Stimulated activated CD4-positive, alpha-beta T cell treated with anti-CD3 and anti-CD28 coated beads, Interleukin-15, amount 100 ng/mL, for 48 hours (primary cell): ENCODE measurements at regions not wholly inside any gene's neighbourhood (a gene's known extent, or its start where the extent isn't known, plus 50 kb on each side); places are given as distances from the start of the nearest gene placed in this dataset.

Experiments
- DNase-seq, 2 donors: peaks; one replicate each; pipeline ENCODE4 v3.0.0-alpha.2; 2020; ENCODE audit warnings: low read depth in 2 of 2

GRCh38 chr11:39294648-39295047, 2164.8 kb downstream of the LRRC4C start:
- no peak for DNase-seq

DNA sequence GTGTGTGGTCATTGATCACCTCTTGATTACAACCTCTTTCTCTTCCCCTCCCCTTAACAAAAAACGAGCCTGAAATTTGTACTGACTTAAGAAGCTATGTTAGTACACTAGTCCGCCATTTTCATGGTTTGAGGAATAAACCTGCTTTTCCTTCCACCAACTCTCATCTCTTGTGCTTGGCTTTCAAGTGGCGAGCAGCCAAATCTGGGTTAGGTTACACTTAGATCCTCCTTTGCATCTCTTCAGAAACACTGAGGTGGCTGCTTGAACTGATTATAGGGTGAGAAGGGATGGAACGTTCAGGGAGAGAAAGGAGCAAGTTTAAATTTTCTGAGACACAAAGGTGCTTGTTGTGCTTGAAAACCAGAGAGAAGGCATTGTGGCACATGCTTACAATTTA, 2171.4 kb downstream of the LRRC4C start:
- DNase-seq: no peak

GRCh38 chr11:39268176-39268690, 2191.2 kb downstream of the LRRC4C start:
- no peak for DNase-seq

DNA sequence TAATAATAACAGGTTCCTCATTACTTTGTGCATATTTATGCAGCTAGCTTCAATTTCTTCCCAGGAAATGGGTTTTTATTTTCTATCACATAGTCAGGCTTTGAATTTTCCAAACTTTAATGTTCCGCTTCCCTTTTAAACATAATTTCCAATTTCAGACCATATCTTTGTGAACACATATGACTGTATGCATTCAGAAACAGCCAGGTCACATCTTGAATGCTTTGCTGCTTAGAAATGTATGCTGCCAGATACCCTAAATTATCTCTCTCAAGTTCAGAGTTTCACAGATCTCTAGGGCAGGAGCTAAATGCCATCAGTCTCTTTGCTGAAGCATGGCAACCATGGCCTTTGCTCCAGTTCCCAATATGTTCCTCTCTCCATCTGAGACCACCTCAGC, 2203.8 kb downstream of the LRRC4C start:
- DNase-seq: no peak

GRCh38 chr11:39249566-39250365, 2209.7 kb downstream of the LRRC4C start:
- DNase-seq: no peak

DNA sequence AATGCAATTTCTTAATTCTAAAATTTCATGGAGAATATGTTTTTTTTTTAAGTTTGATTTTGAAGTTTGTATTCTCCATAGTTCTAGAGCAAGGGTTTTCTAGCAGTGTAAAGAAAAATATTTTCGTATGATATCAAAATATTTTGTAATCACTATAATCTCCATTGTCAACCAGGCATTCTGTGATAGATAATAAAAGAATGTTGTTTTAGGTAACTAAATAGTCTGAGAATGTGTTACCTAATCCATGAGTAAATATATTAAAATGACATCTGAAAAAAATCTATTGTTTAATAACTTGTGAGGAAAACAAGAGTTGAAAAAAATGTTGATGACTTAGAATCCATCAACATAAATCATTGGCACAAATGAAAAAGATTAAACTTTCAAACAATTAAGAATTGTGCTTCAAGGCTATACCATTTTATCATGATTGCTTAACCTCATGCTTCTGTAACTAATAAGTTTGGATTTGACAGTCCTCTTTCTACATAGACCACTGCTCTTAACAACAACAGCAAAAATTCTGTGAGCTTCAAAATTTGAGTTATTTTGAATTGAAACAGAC, 2211.8 kb downstream of the LRRC4C start:
- DNase-seq: no peak

DNA sequence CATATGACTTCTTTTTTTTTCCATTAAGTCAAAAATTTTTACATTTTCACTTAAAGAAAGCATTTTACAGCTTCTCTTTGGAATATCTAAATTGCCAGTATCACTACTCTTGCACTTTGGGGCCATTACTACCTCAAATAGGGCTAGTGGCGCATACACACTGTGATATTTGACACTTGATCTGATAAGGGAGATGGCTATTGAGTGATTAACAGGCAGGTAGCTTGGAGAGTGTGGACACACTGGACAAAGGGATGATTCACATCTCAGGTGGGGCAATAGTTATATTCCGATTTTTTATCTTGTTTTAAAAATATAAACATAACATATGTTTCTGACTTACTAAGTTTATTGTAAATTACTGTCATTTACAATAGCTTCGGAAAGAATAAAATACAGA, 2219.9 kb downstream of the LRRC4C start:
- DNase-seq: no peak

DNA sequence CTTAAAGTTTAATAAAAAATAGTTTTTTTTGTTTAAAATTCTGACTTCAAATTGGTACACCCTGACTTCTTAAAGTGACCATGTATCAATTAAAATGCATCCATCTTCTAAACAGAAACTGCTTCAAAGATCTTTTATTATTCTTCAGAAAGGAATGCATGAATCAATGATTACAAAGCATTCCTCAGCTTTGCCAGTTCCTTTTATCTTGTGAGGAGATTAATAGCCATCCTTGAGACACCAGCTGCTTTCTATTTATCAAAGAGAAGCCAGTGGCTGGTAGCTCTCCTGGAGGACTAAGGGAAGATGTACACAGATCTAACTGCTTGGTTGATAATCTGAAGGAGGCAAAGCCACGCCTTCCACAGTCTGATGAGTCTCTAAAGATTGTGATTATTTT, 2222.5 kb downstream of the LRRC4C start:
- no peak for DNase-seq

DNA sequence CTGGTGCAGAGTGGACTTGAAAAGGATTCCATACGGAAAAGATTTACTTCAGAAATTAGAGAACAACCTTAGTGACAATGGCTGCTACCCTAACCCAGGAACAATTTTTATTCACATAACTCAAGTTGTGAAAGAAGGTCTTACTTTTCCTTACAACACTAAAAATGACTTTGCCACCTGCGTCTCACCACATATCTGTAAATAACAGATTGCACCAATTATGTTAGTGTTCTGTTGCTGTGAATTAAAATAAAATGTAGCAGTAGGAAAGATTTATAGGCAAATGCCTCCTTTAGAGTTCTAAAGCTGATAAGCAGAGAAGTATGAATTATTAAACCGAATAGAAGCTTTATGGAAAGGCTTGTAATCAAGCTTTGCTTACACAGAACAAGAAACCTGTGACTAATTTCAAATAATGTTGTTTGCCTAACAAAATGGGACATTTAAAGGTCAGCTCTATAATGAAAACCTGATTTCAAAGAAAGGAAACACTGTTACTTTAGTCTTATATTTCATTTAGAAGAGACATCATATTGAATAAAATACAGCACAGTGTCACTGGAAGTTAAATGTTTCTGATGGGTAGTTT, 2237.8 kb downstream of the LRRC4C start:
- no peak for DNase-seq

- DNase-seq: no peak
Measured at GRCh38 chr11:39220501-39221230, 2238.8 kb downstream of the LRRC4C start.

DNA sequence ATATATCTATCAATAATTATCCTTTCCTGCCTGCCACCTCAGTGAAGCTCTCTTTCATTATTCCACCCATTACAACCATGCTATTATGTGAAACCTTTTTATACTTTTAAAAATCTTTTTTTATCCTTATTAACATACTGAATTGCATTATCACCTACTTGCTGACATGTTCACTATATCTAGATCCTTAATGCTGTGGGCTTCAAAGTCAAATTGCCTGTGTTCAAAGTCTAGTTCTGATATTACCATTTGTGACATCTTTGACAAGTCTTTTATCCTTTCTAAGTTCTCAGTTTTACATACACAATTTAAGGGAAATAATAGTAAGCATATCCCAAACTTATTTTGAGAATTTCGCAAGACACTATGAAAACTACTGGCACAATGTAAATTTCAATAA, 2239.4 kb downstream of the LRRC4C start:
- DNase-seq: no peak

GRCh38 chr11:39209981-39210380, 2249.5 kb downstream of the LRRC4C start:
- DNase-seq: no peak

DNA sequence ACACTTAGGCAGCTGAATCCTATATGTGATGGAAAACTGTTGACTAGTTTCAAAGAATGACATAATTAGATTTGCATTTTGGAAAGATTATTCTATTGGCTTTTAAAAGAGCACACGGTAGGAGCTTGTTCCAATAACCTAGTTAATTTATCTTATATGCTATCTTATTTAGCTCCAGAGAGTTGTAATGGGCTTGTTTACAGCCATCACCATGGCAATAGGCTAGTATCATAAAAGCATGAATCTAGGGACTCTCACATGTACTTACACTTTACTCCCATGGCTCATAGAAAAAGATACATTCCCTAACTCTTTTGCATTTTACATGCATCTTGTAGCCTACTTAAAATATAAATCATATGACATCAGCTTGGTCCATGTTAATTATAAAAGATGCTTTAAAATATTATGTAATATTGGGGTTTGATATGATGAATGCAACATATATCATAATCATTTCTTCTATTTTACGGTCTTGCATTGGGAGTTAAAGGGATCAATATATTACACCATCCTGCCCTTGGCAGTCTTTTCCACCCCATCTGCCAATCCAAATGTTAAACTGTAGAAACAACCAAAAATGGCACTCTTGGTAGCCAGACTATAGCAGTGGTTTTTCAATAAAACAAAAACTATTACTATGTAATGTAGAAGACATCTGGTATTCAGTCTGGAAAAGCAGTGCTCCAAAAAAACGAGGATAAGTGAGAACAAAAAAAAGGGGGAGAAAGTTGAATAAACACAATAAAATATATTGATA, 2254.0 kb downstream of the LRRC4C start:
- DNase-seq: no peak

DNA sequence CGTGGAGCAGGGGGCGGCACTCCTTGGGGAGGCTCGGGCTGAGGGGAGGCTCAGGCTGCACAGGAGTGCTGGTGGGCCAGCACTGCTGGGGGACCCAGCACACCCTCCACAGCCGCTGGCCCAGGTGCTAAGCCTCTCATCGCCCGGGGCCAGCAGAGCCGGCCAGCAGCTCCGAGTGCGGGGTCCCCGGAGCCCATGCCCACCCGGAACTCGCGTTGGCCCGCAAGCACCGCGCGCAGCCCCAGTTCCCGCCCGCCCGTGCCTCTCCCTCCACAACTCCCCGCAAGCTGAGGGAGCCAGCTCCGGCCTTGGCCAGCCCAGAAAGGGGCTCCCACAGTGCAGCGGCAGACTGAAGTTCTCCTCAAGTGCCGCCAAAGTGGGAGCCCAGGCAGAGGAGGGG, 2266.8 kb downstream of the LRRC4C start:
- no peak for DNase-seq

DNA sequence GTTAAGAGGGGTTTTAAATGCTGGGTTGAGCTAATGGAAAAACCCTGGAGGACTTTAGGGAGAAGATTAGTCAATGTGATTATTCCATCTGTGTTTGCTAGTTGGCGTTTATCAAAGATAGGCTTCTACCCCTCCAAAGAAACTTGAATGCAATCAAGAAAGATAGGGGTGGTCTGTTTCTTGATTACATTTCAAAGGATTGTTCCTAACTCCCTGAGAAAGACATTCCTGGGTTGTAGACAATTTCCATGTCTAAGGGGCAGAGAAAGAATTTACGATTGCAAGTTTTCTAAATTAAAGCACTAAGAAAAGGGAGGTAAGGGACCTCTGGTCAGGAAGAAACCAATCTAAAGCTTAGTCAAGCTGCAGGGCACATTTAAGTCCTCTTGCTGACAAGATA, 2268.7 kb downstream of the LRRC4C start:
- no peak for DNase-seq

- DNase-seq: no peak
Measured at GRCh38 chr11:39177678-39178077, 2281.8 kb downstream of the LRRC4C start.

- no peak for DNase-seq
Measured at GRCh38 chr11:39174965-39175364, 2284.5 kb downstream of the LRRC4C start.

- no peak for DNase-seq
Measured at GRCh38 chr11:39174196-39174595, 2285.3 kb downstream of the LRRC4C start.

DNA sequence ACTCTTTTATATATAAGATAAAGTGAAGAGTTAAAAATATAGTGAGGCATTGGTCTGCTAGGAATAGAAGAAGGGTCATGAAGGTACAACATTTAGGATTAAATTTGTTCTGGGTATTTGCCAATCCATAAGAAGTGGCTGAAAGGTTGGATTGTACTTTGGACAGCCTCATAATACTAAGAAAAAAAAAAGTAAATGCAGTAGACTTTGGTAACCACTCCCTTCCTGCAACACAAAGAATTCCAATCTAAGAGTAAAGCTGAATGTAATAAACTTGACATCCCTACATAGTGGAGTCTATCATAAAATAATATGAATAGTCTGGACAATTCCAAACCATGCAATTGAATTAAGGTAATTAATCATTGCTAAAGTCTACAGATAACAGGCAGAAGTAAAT, 2294.4 kb downstream of the LRRC4C start:
- DNase-seq: no peak

DNA sequence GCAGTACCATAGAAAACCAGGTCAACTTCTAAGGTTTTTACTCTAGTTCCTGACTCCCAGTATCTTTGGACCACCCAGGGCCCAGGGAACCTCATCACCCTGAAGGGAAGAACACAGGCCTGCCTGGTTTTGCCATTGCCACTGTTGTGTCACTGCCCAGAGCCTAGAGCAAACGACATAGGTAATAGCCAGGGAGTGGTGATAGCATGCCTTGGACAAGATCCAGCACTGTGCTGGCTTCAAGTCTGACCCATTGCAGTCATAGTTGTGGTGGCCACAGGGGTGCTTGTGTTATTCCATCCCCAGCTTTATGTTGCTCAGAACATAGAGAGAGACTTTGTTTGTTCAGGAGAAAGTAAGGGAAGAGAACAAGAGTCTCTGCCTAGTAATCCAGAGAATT, 2310.2 kb downstream of the LRRC4C start:
- DNase-seq: no peak

- DNase-seq: no peak
Measured at GRCh38 chr11:39145346-39145745, 2314.1 kb downstream of the LRRC4C start.
